HepG2 (cell line): ENCODE measurements at regions not wholly inside any gene's neighbourhood (a gene's known extent, or its start where the extent isn't known, plus 50 kb on each side); places are given as distances from the start of the nearest gene placed in this dataset.

Experiments
- ATAC-seq: fragments of 200-7000 bp; cut with Tn5 transposase; 3 replicates; pipeline ENCODE4 v1.9.1; 2020; ENCODE audit warnings: mild to moderate bottlenecking, moderate library complexity
- BruUV-seq: library from RNA; stranded (reverse); fragments of 400-500 nt; replicated peaks from 2 replicates; lab custom pipeline; 2021; lab: Mats Ljungman, UMichigan
- CTCF ChIA-PET: fragments of 300-600 bp; formaldehyde crosslinking; extraction: SDS; loops from one replicate; lab custom pipeline; 2021; ENCODE audit warnings: low total read pairs, inconsistent platforms, low intra/inter-chr PET ratio; lab: Yijun Ruan, JAX
- POLR2A ChIA-PET: fragments of 350-600 bp; sonication (Branson Sonifier 250); formaldehyde crosslinking; loops from one replicate; lab custom pipeline; 2020; ENCODE audit warnings: antibody characterized with exemption, inconsistent platforms; lab: Yijun Ruan, JAX
- DNase-seq: peaks from one replicate; pipeline ENCODE4 v3.0.0-alpha.2; 2015; ENCODE audit warnings: low spot score
- FAIRE-seq: peaks from 3 replicates; lab custom pipeline; 2011; peaks lifted over from hg19 to GRCh38; lab: Jason Lieb, UNC
- H2AFZ ChIP-seq: one replicate; pipeline ENCODE4 v1.6.1; 2011; ENCODE audit warnings: low read length, inconsistent platforms
- H3K27ac ChIP-seq: fragments of 300-600 bp; 3 replicates; pipeline ENCODE4 v1.8.0; 2011; ENCODE audit warnings: mixed run types, mild to moderate bottlenecking, mixed read lengths, low read length, inconsistent platforms; ENCODE audit not compliant: insufficient read depth; ENCODE audit errors: extremely low read length
- H3K27me3 ChIP-seq, 2 experiments: fragments of 200-600 bp in 1 of 2; 2 replicates in 1 of 2; 3 replicates in 1 of 2; pipeline versions ENCODE4 v1.6.0 to v1.8.0; 2011; ENCODE audit warnings: low read length in 2 of 2, mild to moderate bottlenecking in 2 of 2, moderate library complexity in 2 of 2, inconsistent platforms in 1 of 2; ENCODE audit not compliant: insufficient read depth in 2 of 2, control insufficient read depth in 1 of 2
- H3K36me3 ChIP-seq, 2 experiments: fragments of 200-600 bp in 1 of 2; replicated peaks in 1 of 2; 2 replicates in 1 of 2; 3 replicates in 1 of 2; pipeline versions ENCODE4 v1.5.1 to v1.8.0; 2011; ENCODE audit warnings: low read length in 2 of 2, inconsistent platforms in 1 of 2; ENCODE audit not compliant: insufficient read depth in 2 of 2, control insufficient read depth in 1 of 2
- H3K4me1 ChIP-seq: 2 replicates; pipeline ENCODE4 v1.5.1; 2012; ENCODE audit warnings: low read length, inconsistent platforms; ENCODE audit not compliant: insufficient read depth
- H3K4me2 ChIP-seq: 2 replicates; pipeline ENCODE4 v1.6.0; 2011; ENCODE audit warnings: low read depth, low read length, inconsistent platforms
- H3K4me3 ChIP-seq, 3 experiments: fragments of 200-600 bp in 1 of 3; sonication (generic), shearing (Covaris generic) in 1 of 3; replicated peaks in 1 of 3; 2 replicates each; pipeline ENCODE4 v1.5.1; 2011 to 2016; ENCODE audit warnings: low read length in 3 of 3, inconsistent platforms in 2 of 3, low read depth in 2 of 3, mild to moderate bottlenecking in 2 of 3, control low read depth in 1 of 3, mixed read lengths in 1 of 3; ENCODE audit not compliant: insufficient read depth in 1 of 3
- H3K79me2 ChIP-seq: one replicate; pipeline ENCODE4 v1.6.1; 2011; ENCODE audit warnings: low read length, inconsistent platforms; ENCODE audit not compliant: insufficient read depth
- H3K9ac ChIP-seq: 2 replicates; pipeline ENCODE4 v1.6.0; 2011; ENCODE audit warnings: mild to moderate bottlenecking, low read depth, low read length, inconsistent platforms; ENCODE audit not compliant: insufficient read depth
- H3K9me3 ChIP-seq: 2 replicates; pipeline ENCODE4 v1.5.1; 2012; ENCODE audit warnings: mild to moderate bottlenecking, low read length
- H4K20me1 ChIP-seq: 2 replicates; pipeline ENCODE4 v1.6.0; 2011; ENCODE audit warnings: inconsistent platforms, mild to moderate bottlenecking, low read length, moderate library complexity; ENCODE audit not compliant: insufficient read depth
- HBP1 ChIP-seq: IDR thresholded peaks from 2 replicates; pipeline ENCODE4 v1.6.1; 2016; ENCODE audit warnings: low read depth, control low read depth
- KDM5A ChIP-seq: fragments of 200-600 bp; sonication (generic); IDR thresholded peaks from 2 replicates; pipeline ENCODE4 v1.7.0; 2018; ENCODE audit warnings: antibody characterized with exemption, mild to moderate bottlenecking, low read length, borderline replicate concordance
- SP140L ChIP-seq: sonication (generic); formaldehyde crosslinking; IDR thresholded peaks from 2 replicates; pipeline ENCODE4 v1.4.0; 2020; ENCODE audit warnings: missing genetic modification reagents, borderline replicate concordance
- ZGPAT ChIP-seq: IDR thresholded peaks from 2 replicates; pipeline ENCODE4 v1.6.1; 2016; ENCODE audit warnings: mild to moderate bottlenecking
- ZNF30 ChIP-seq: sonication (generic); formaldehyde crosslinking; IDR thresholded peaks from 2 replicates; pipeline ENCODE4 v1.5.0; 2020; ENCODE audit warnings: mild to moderate bottlenecking, missing genetic modification reagents
- ZNF530 ChIP-seq: sonication (generic); formaldehyde crosslinking; IDR thresholded peaks from 2 replicates; pipeline ENCODE4 v1.5.0; 2020; ENCODE audit warnings: low read depth, mild to moderate bottlenecking, missing genetic modification reagents
- WGBS: methylation state at CpG from one replicate; pipeline ENCODE4 v1.1.6; 2017; ENCODE audit warnings: low lambda C conversion rate; 5-methylcytosine and 5-hydroxymethylcytosine counted together
- in situ Hi-C: cut with HindIII; loops from 2 replicates; pipeline ENCODE4 v1.10.0; 2017; ENCODE audit warnings: low pct_unique_long_range_greater_than_20kb; ENCODE audit not compliant: extremely low pct_ligation_motif_present
- intact Hi-C: fragments of 100-400 bp; cut with micrococcal nuclease; formaldehyde crosslinking; loops from one replicate; pipeline ENCODE4 v1.10.0; 2022; ENCODE audit not compliant: unreplicated experiment
- TF ChIP-seq, protein P1 (sequence below): IDR thresholded peaks from 2 replicates; pipeline ENCODE4 v1.6.1; 2016
- TF ChIP-seq, protein P2 (sequence below): sonication (generic); formaldehyde crosslinking; IDR thresholded peaks from 2 replicates; pipeline ENCODE4 v1.5.0; 2020; ENCODE audit warnings: missing genetic modification reagents, mild to moderate bottlenecking, borderline replicate concordance
- TF ChIP-seq, protein P3 (sequence below): sonication (generic); formaldehyde crosslinking; IDR thresholded peaks from 2 replicates; pipeline ENCODE4 v1.4.0; 2020; ENCODE audit warnings: missing genetic modification reagents, borderline replicate concordance

DNA sequence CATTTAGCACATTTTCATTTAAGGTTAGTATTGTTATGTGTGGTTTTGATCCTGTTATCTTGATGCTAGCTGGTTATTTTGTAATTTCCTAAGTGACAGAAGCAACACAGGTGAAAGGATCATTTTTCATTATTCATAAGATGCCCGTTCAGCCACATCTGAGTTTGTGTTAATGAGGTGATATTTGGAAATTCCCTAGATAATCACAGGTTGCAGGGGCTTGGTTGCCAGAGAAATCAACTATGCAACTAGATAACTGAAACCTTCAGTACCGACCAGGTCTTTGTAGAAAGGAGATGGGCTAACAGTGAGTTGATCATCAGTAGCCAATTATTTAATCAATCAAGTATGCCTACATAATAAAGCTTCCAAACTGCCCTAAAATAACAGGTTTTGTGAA, 121.3 kb upstream of the UFM1 start:
- ChIA-PET POLR2A (no interaction called here), CTCF (no interaction called here)
- no peaks in the 10 kb centered on the region for H4K20me1 ChIP-seq
- H3K4me2 ChIP-seq: no peak overlapping the region
- TF ChIP-seq, protein P1, sequence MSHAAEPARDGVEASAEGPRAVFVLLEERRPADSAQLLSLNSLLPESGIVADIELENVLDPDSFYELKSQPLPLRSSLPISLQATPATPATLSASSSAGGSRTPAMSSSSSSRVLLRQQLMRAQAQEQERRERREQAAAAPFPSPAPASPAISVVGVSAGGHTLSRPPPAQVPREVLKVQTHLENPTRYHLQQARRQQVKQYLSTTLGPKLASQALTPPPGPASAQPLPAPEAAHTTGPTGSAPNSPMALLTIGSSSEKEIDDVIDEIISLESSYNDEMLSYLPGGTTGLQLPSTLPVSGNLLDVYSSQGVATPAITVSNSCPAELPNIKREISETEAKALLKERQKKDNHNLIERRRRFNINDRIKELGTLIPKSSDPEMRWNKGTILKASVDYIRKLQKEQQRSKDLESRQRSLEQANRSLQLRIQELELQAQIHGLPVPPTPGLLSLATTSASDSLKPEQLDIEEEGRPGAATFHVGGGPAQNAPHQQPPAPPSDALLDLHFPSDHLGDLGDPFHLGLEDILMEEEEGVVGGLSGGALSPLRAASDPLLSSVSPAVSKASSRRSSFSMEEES: no peak
- TF ChIP-seq ZNF530 (no peak), HBP1 (CRISPR knock-in tag) (no peak), ZGPAT (CRISPR knock-in tag) (no peak), KDM5A (no peak), ZNF30 (CRISPR knock-in tag) (no peak), SP140L (no peak)
- TF ChIP-seq, protein P2, sequence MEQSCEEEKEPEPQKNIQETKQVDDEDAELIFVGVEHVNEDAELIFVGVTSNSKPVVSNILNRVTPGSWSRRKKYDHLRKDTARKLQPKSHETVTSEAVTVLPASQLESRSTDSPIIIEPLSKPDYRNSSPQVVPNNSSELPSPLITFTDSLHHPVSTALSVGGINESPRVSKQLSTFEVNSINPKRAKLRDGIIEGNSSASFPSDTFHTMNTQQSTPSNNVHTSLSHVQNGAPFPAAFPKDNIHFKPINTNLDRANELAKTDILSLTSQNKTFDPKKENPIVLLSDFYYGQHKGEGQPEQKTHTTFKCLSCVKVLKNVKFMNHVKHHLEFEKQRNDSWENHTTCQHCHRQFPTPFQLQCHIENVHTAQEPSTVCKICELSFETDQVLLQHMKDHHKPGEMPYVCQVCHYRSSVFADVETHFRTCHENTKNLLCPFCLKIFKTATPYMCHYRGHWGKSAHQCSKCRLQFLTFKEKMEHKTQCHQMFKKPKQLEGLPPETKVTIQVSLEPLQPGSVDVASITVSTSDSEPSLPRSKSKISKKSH: no peak
- TF ChIP-seq, protein P3, sequence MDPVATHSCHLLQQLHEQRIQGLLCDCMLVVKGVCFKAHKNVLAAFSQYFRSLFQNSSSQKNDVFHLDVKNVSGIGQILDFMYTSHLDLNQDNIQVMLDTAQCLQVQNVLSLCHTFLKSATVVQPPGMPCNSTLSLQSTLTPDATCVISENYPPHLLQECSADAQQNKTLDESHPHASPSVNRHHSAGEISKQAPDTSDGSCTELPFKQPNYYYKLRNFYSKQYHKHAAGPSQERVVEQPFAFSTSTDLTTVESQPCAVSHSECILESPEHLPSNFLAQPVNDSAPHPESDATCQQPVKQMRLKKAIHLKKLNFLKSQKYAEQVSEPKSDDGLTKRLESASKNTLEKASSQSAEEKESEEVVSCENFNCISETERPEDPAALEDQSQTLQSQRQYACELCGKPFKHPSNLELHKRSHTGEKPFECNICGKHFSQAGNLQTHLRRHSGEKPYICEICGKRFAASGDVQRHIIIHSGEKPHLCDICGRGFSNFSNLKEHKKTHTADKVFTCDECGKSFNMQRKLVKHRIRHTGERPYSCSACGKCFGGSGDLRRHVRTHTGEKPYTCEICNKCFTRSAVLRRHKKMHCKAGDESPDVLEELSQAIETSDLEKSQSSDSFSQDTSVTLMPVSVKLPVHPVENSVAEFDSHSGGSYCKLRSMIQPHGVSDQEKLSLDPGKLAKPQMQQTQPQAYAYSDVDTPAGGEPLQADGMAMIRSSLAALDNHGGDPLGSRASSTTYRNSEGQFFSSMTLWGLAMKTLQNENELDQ (CRISPR knock-in tag): no peak
- peaks cover 60% of the 10 kb centered on the region for H3K9me3 ChIP-seq
- H3K4me1 ChIP-seq: no peaks in the 10 kb centered on the region
- 15% methylated on average over 2 of the region's 2 CpGs for WGBS
- no TSS peak for BruUV-seq
- no peaks in the 10 kb centered on the region for H3K27me3 ChIP-seq
- H3K9ac ChIP-seq: no peak overlapping the region
- no peak for ATAC-seq
- no peak overlapping the region for H2AFZ ChIP-seq
- intact Hi-C loops: no loop called here
- no peak overlapping the region for H3K4me3 ChIP-seq
- H3K36me3 ChIP-seq: no peaks in the 10 kb centered on the region
- DNase-seq: no peak
- no peaks in the 10 kb centered on the region for H3K79me2 ChIP-seq
- no peak overlapping the region for H3K27ac ChIP-seq
- in situ Hi-C loops: no loop called here
- no peak for FAIRE-seq
